ENCODE measurements at regions not wholly inside any gene's neighbourhood (a gene's known extent, or its start where the extent isn't known, plus 50 kb on each side); places are given as distances from the start of the nearest gene placed in this dataset.

- H3K4me1 ChIP-seq (ENCODE audit: control insufficient read depth in 4 of 4, insufficient read depth in 4 of 4, low read length in 3 of 4), result no peaks in the 10 kb centered on the region
- DNase-seq (ENCODE audit: low spot score), result no peak
- H3K27me3 ChIP-seq (ENCODE audit: control insufficient read depth in 4 of 4, insufficient read depth in 4 of 4, low read length in 3 of 4), result no peaks in the 10 kb centered on the region
- no peak overlapping the region for H3K9ac ChIP-seq (ENCODE audit: low read depth in 1 of 2, low read length in 2 of 2)
- TF ChIP-seq JUND (IDR thresholded peaks at IDR 0.05) (no peak), HNF4A (conservative IDR thresholded peaks at IDR 0.05) (no peak), RAD21 (IDR thresholded peaks at IDR 0.05) (no peak), YY1 (IDR thresholded peaks at IDR 0.05) (no peak), FOXA1 (IDR thresholded peaks at IDR 0.05) (no peak), NR2F2 (IDR thresholded peaks at IDR 0.05) (no peak), RXRA (IDR thresholded peaks at IDR 0.05) (no peak), CTCF (IDR thresholded peaks at IDR 0.05; ENCODE audit: low read depth, low read length, missing input control) (no peak), SP1 (IDR thresholded peaks at IDR 0.05) (no peak), EGR1 (IDR thresholded peaks at IDR 0.05; ENCODE audit: low read depth in 2 of 2) (no peak), ZBTB33 (IDR thresholded peaks at IDR 0.05) (no peak), FOXA2 (IDR thresholded peaks at IDR 0.05) (no peak), REST (IDR thresholded peaks at IDR 0.05) (no peak), MAX (IDR thresholded peaks at IDR 0.05) (no peak), GABPA (IDR thresholded peaks at IDR 0.05 in 1 of 2, conservative IDR thresholded peaks at IDR 0.05 in 1 of 2) (no peak), TAF1 (conservative IDR thresholded peaks at IDR 0.05) (no peak), HNF4G (IDR thresholded peaks at IDR 0.05) (no peak), ATF3 (IDR thresholded peaks at IDR 0.05) (no peak)
- WGBS, result 95% methylated on average over 3 of the region's 3 CpGs
- no peaks in the 10 kb centered on the region for H3K36me3 ChIP-seq (ENCODE audit: control insufficient read depth in 4 of 4, insufficient read depth in 3 of 4, low read depth in 1 of 4, low read length in 3 of 4)
- H3K9me3 ChIP-seq (ENCODE audit: control insufficient read depth in 4 of 4, low read length in 3 of 4), result no peaks in the 10 kb centered on the region
- H3K27ac ChIP-seq (ENCODE audit: low read depth in 1 of 2, low read length in 2 of 2), result no peak overlapping the region
- H3K4me3 ChIP-seq (ENCODE audit: low read depth in 1 of 3, low read length in 3 of 3), result no peak overlapping the region
These were observed 506.2 kb downstream of the EPM2A start for GRCh38 chr6:145228962-145229582.

Measured in liver (tissue), 8 donors.